ENCODE measurements at regions not wholly inside any gene's neighbourhood (a gene's known extent, or its start where the extent isn't known, plus 50 kb on each side); places are given as distances from the start of the nearest gene placed in this dataset.

- TF ChIP-seq ZNF318 (IDR thresholded peaks at IDR 0.05; ENCODE audit: borderline replicate concordance in 1 of 2, low read depth in 1 of 2) (peak in 1 of 2 experiments; percentile 25; a peak in 1 of 4 replicates), TRIM25 (IDR thresholded peaks at IDR 0.05; ENCODE audit: borderline replicate concordance) (0 out of 2 replicates have a peak, but pooled peaks have one; percentile 83), PRDM10 (IDR thresholded peaks at IDR 0.05; ENCODE audit: partially characterized antibody) (peak; percentile 25), LARP7 (IDR thresholded peaks at IDR 0.05) (peak; percentile 59; the same call in 1 of the 2 replicates), ARNT (IDR thresholded peaks at IDR 0.05) (peak; percentile 31 to 59; a peak in 1 of 4 replicates), EP300 (IDR thresholded peaks at IDR 0.05; ENCODE audit: low read length) (no peak), E2F6 (IDR thresholded peaks at IDR 0.05; ENCODE audit: borderline replicate concordance in 1 of 2, extremely low read depth in 1 of 2, insufficient read depth in 1 of 2, insufficient read length in 1 of 2, low read depth in 1 of 2, low read length in 1 of 2, poor library complexity in 1 of 2, severe bottlenecking in 1 of 2) (no peak)
Measured at GRCh38 chr6:43938178-43939105, 168.4 kb downstream of the VEGFA start (continued).

Measured in K562 (cell line).